ENCODE measurements at regions not wholly inside any gene's neighbourhood (a gene's known extent, or its start where the extent isn't known, plus 50 kb on each side); places are given as distances from the start of the nearest gene placed in this dataset.

GRCh38 chr21:23531444-23531843, 2075.8 kb downstream of the MRPL39 start:
- POLR2A ChIA-PET (ENCODE audit: partially characterized antibody) = no interaction called here
- no peaks in the 10 kb centered on the region for H3K79me1 ChIP-seq (ENCODE audit: low read depth, low read length)
- CTCF ChIA-PET (ENCODE audit: partially characterized antibody) = interaction anchor here (0.7 kb wide), 1 partner anchor 23 kb away, joined by 3 read pairs; no protein-coding TSS in a partner anchor
- no peak overlapping the region for H3K56ac ChIP-seq (replicated peaks; ENCODE audit: insufficient read length, low read depth, low read length)
- H3K9ac ChIP-seq (replicated peaks in 1 of 4; ENCODE audit: extremely low read depth in 1 of 4, low read depth in 3 of 4, low read length in 3 of 4) = no peak overlapping the region
- no peak overlapping the region for H2AK5ac ChIP-seq (ENCODE audit: low read depth, low read length)
- H3K23me2 ChIP-seq (ENCODE audit: low read depth, low read length) = no peaks in the 10 kb centered on the region
- H3K9me3 ChIP-seq (ENCODE audit: insufficient read depth in 2 of 2, low read depth in 1 of 2, low read length in 1 of 2) = no peaks in the 10 kb centered on the region
- H3K4ac ChIP-seq (replicated peaks; ENCODE audit: insufficient read length, low read depth, low read length) = no peak overlapping the region
- no peaks in the 10 kb centered on the region for H3K79me2 ChIP-seq (ENCODE audit: control insufficient read depth in 1 of 2, insufficient read depth in 2 of 2, low read length in 2 of 2)
- no peak overlapping the region for H2BK20ac ChIP-seq (ENCODE audit: low read length)
- H3K4me2 ChIP-seq (ENCODE audit: insufficient read depth in 1 of 2, low read depth in 2 of 2, low read length in 2 of 2) = no peak overlapping the region
- no peak overlapping the region for H3K27ac ChIP-seq (ENCODE audit: low read depth, low read length)
- TF ChIP-seq MAX (IDR thresholded peaks at IDR 0.05) (no peak), BACH1 (IDR thresholded peaks at IDR 0.05; ENCODE audit: low read length) (no peak), CHD2 (IDR thresholded peaks at IDR 0.05; ENCODE audit: low read length) (no peak), NANOG (IDR thresholded peaks at IDR 0.05; ENCODE audit: insufficient read depth, low read depth, low read length, poor library complexity, severe bottlenecking) (no peak), TCF12 (IDR thresholded peaks at IDR 0.05; ENCODE audit: low read depth, low read length) (no peak), EZH2 (IDR thresholded peaks at IDR 0.05; ENCODE audit: low read depth, low read length, severe bottlenecking) (no peak), SIX5 (IDR thresholded peaks at IDR 0.05; ENCODE audit: low read depth, low read length) (no peak), TAF1 (IDR thresholded peaks at IDR 0.05; ENCODE audit: low read depth, low read length) (no peak)
- no peaks in the 10 kb centered on the region for H3K36me3 ChIP-seq (ENCODE audit: control insufficient read depth in 2 of 4, insufficient read depth in 4 of 4, low read length in 3 of 4)
- no peak overlapping the region for H2BK120ac ChIP-seq (replicated peaks; ENCODE audit: low read depth, low read length)
- H2BK15ac ChIP-seq (ENCODE audit: low read length) = no peak overlapping the region
- H3K18ac ChIP-seq (ENCODE audit: extremely low read depth, low read length) = no peak overlapping the region
- H4K20me1 ChIP-seq (replicated peaks in 1 of 2; ENCODE audit: control insufficient read depth in 1 of 2, insufficient read depth in 2 of 2, low read length in 2 of 2) = no peaks in the 10 kb centered on the region
- H4K91ac ChIP-seq (replicated peaks; ENCODE audit: insufficient read length, low read length) = no peak overlapping the region
- H3K4me3 ChIP-seq (ENCODE audit: extremely low read depth in 1 of 4, insufficient read depth in 2 of 4, low read depth in 3 of 4, low read length in 4 of 4) = no peak overlapping the region
- DNase-seq (ENCODE audit: low read depth in 1 of 2, low spot score in 2 of 2) (no peak), FAIRE-seq (no peak)
- no peak overlapping the region for H2BK12ac ChIP-seq (ENCODE audit: low read depth, low read length)
- no peak overlapping the region for H2BK5ac ChIP-seq (ENCODE audit: low read depth, low read length)
- no peaks in the 10 kb centered on the region for H3K4me1 ChIP-seq (replicated peaks in 1 of 4; ENCODE audit: control insufficient read depth in 3 of 4, insufficient read depth in 4 of 4, low read length in 3 of 4)
- no peak overlapping the region for H3K14ac ChIP-seq (ENCODE audit: insufficient read length)
- H4K8ac ChIP-seq (ENCODE audit: extremely low read depth, insufficient read depth, low read length) = no peak overlapping the region
- no peak overlapping the region for H2AFZ ChIP-seq (ENCODE audit: low read length)
- no peak overlapping the region for H3K23ac ChIP-seq (ENCODE audit: insufficient read length)
- no peak overlapping the region for H4K5ac ChIP-seq (ENCODE audit: insufficient read length, low read depth, low read length)
- no peaks in the 10 kb centered on the region for H3K27me3 ChIP-seq (replicated peaks in 1 of 4; ENCODE audit: control insufficient read depth in 3 of 4, extremely low read depth in 1 of 4, insufficient read depth in 3 of 4, low read length in 3 of 4)
